Colonic mucosa (tissue), 4 donors: ENCODE measurements at regions not wholly inside any gene's neighbourhood (a gene's known extent, or its start where the extent isn't known, plus 50 kb on each side); places are given as distances from the start of the nearest gene placed in this dataset.
"Not testable (repeated sequence)": the region's sequence is repeated elsewhere in the genome, so short reads cannot be mapped to it uniquely, and the experiment has no call there.

ENCODE experiments used
- DNase-seq: peaks from one replicate; pipeline ENCODE4 v3.0.0-alpha.2; 2020
- H3K27ac ChIP-seq: fragments of 200-600 bp; one replicate; pipeline ENCODE4 v1.8.0; 2021
- H3K27me3 ChIP-seq: fragments of 200-600 bp; one replicate; pipeline ENCODE4 v1.8.0; 2021
- H3K36me3 ChIP-seq: fragments of 200-600 bp; one replicate; pipeline ENCODE4 v1.8.0; 2021
- H3K4me1 ChIP-seq: fragments of 200-600 bp; one replicate; pipeline ENCODE4 v1.8.0; 2021; ENCODE audit warnings: mild to moderate bottlenecking
- H3K4me3 ChIP-seq: fragments of 200-600 bp; one replicate; pipeline ENCODE4 v1.8.0; 2021
- H3K9ac ChIP-seq, 2 donors: one replicate each; pipeline ENCODE4 v1.7.0; 2013; ENCODE audit warnings: control low read depth in 2 of 2, low read depth in 2 of 2, low read length in 2 of 2
- H3K9me3 ChIP-seq: fragments of 200-600 bp; one replicate; pipeline ENCODE4 v1.8.0; 2021
- CTCF ChIP-seq: fragments of 200-600 bp; IDR thresholded peaks from one replicate; pipeline ENCODE4 v1.8.0; 2022; ENCODE audit warnings: antibody characterized with exemption, mild to moderate bottlenecking
- intact Hi-C: fragments of 100-400 bp; cut with DNase I; formaldehyde crosslinking; loops from one replicate; pipeline ENCODE4 v1.14.1; 2022
- donor health status: healthy.
- donor health status: DM: no; HTN: no; CAD: no.
- donor health status: DM: no; HTN: no; CAD: no.

GRCh38 chr2:133993160-133993559 is 260.7 kb upstream of the MGAT5 start:
- Histone ChIP-seq H3K9ac (no peak overlapping the region), H3K27ac (no peak overlapping the region), H3K4me3 (no peak overlapping the region), H3K36me3 (no peaks in the 10 kb centered on the region), H3K27me3 (no peaks in the 10 kb centered on the region), H3K4me1 (no peaks in the 10 kb centered on the region), H3K9me3 (no peaks in the 10 kb centered on the region)
- no peak for TF ChIP-seq CTCF
- DNase-seq: no peak
- intact Hi-C loops: no loop called here

GRCh38 chr2:133998726-133999125 is 255.1 kb upstream of the MGAT5 start:
- H3K9ac ChIP-seq, H3K4me3 ChIP-seq, intact Hi-C loops, H3K27ac ChIP-seq, H3K9me3 ChIP-seq, H3K4me1 ChIP-seq, H3K27me3 ChIP-seq, H3K36me3 ChIP-seq, DNase-seq: not testable (repeated sequence)

GRCh38 chr2:134002391-134002790 is 251.5 kb upstream of the MGAT5 start:
- Histone ChIP-seq H3K36me3 (no peaks in the 10 kb centered on the region), H3K27me3 (no peaks in the 10 kb centered on the region), H3K4me3 (no peak overlapping the region), H3K9me3 (no peaks in the 10 kb centered on the region), H3K4me1 (no peaks in the 10 kb centered on the region), H3K27ac (no peak overlapping the region), H3K9ac (no peak overlapping the region)
- no peak for DNase-seq
- no peak for TF ChIP-seq CTCF
- intact Hi-C loops: no loop called here

GRCh38 chr2:134002921-134003320 is 251.0 kb upstream of the MGAT5 start:
- intact Hi-C loops: no loop called here
- H3K4me1 ChIP-seq: no peaks in the 10 kb centered on the region
- H3K27me3 ChIP-seq: no peaks in the 10 kb centered on the region
- no peaks in the 10 kb centered on the region for H3K36me3 ChIP-seq
- no peak overlapping the region for H3K4me3 ChIP-seq
- no peak overlapping the region for H3K27ac ChIP-seq
- no peak for DNase-seq
- no peak for TF ChIP-seq CTCF
- no peak overlapping the region for H3K9ac ChIP-seq
- no peaks in the 10 kb centered on the region for H3K9me3 ChIP-seq

GRCh38 chr2:134004467-134004866 is 249.4 kb upstream of the MGAT5 start:
- no peak for TF ChIP-seq CTCF
- intact Hi-C loops: no loop called here
- no peaks in the 10 kb centered on the region for H3K4me1 ChIP-seq
- H3K9me3 ChIP-seq: no peaks in the 10 kb centered on the region
- no peaks in the 10 kb centered on the region for H3K27me3 ChIP-seq
- no peak overlapping the region for H3K4me3 ChIP-seq
- H3K9ac ChIP-seq: no peak overlapping the region
- no peak overlapping the region for H3K27ac ChIP-seq
- no peak for DNase-seq
- H3K36me3 ChIP-seq: no peaks in the 10 kb centered on the region

GRCh38 chr2:134008837-134009236 is 245.0 kb upstream of the MGAT5 start:
- DNase-seq: no peak
- TF ChIP-seq CTCF: no peak
- no peaks in the 10 kb centered on the region for H3K27me3 ChIP-seq
- no peaks in the 10 kb centered on the region for H3K4me1 ChIP-seq
- H3K4me3 ChIP-seq: no peak overlapping the region
- no peaks in the 10 kb centered on the region for H3K9me3 ChIP-seq
- H3K27ac ChIP-seq: no peak overlapping the region
- intact Hi-C loops: no loop called here
- H3K9ac ChIP-seq: no peak overlapping the region
- H3K36me3 ChIP-seq: no peaks in the 10 kb centered on the region
